Pancreas (tissue), 10 donors: ENCODE measurements at regions not wholly inside any gene's neighbourhood (a gene's known extent, or its start where the extent isn't known, plus 50 kb on each side); places are given as distances from the start of the nearest gene placed in this dataset.

ENCODE experiments used
- ATAC-seq, 4 donors: fragments of 200-7000 bp; cut with Tn5 transposase; one replicate each; pipeline versions ENCODE4 v1.8.0 to v1.9.1; 2020; ENCODE audit warnings: mild to moderate bottlenecking in 4 of 4, moderate library complexity in 4 of 4
- DNase-seq, 6 donors: peaks; one replicate each; pipeline ENCODE4 v3.0.0-alpha.2; 2020
- FAIRE-seq: peaks from 2 replicates; lab custom pipeline; 2012; peaks lifted over from hg19 to GRCh38; lab: Jason Lieb, UNC
- H3K27ac ChIP-seq, 4 donors: fragments of 200-600 bp; sonication (generic); 1 replicate in 3 of 4; 2 replicates in 1 of 4; pipeline versions ENCODE4 v1.5.0 to v1.8.0; 2020
- H3K27me3 ChIP-seq, 4 donors: fragments of 200-600 bp; one replicate each; pipeline ENCODE4 v1.8.0; 2021
- H3K36me3 ChIP-seq, 3 donors: fragments of 200-600 bp; sonication (generic) in 1 of 3; one replicate each; pipeline versions ENCODE4 v1.5.0 to v1.8.0; 2020 to 2021
- H3K4me1 ChIP-seq, 3 donors: fragments of 200-600 bp; one replicate each; pipeline ENCODE4 v1.8.0; 2021
- H3K4me3 ChIP-seq, 4 donors: fragments of 200-600 bp; sonication (generic) in 2 of 4; one replicate each; pipeline versions ENCODE4 v1.5.0 to v1.8.0; 2020 to 2021
- H3K9me3 ChIP-seq, 4 donors: fragments of 200-600 bp; one replicate each; pipeline ENCODE4 v1.8.0; 2021
- CTCF ChIP-seq, 4 donors: fragments of 200-600 bp; sonication (generic) in 3 of 4; IDR thresholded peaks; one replicate each; pipeline versions ENCODE4 v1.5.0 to v1.8.0; 2021; ENCODE audit warnings: antibody characterized with exemption in 4 of 4
- WGBS, 2 donors: extraction: QIAGEN DNeasy Blood & Tissue Kit; methylation state at CpG; one replicate each; pipeline ENCODE4 v1.1.7; 2013; 5-methylcytosine and 5-hydroxymethylcytosine counted together
- intact Hi-C, 3 donors: fragments of 100-400 bp; cut with DNase I; formaldehyde crosslinking; loops; one replicate each; pipeline versions ENCODE4 v1.11.1 to v1.14.2; 2022
- donor health status: healthy with polysubstance abuse.
- donor health status: DM: no; HTN: no; CAD: no; lungs with moderate emphysema.
- donor health status: DM: no; HTN: no; CAD: no.
- donor health status: control.
- donor health status: control.
- donor health status: Bipolar disorder and iron deficiency.
- donor health status: DM: yes; HTN: yes; CAD: no.
- donor health status: DM: no; HTN: no; CAD: no.
- donor health status: DM: no; HTN: no; CAD: no.
- donor health status: DM: yes; HTN: yes; CAD: no.

- Histone ChIP-seq H3K4me1 (no peaks in the 10 kb centered on the region), H3K27ac (no peak overlapping the region), H3K4me3 (no peak overlapping the region), H3K36me3 (no peaks in the 10 kb centered on the region), H3K27me3 (peaks cover 0 to 5% (median 0%) of the 10 kb centered on the region in 4 donors), H3K9me3 (no peaks in the 10 kb centered on the region)
- TF ChIP-seq CTCF (IDR thresholded peaks at IDR 0.05), result no peak
- DNase-seq (no peak), FAIRE-seq (no peak), ATAC-seq (no peak)
- intact Hi-C loops, result no loop called here
- WGBS, 2 donors, result 24 to 33% methylated on average over 1 of the region's 1 CpG
Observed at GRCh38 chr9:31124389-31124788, 1260.1 kb upstream of the ACO1 start.

- H3K27ac ChIP-seq, result no peak overlapping the region
- ATAC-seq (no peak), FAIRE-seq (no peak), DNase-seq (no peak)
- no peaks in the 10 kb centered on the region for H3K9me3 ChIP-seq
- no peak for TF ChIP-seq CTCF (IDR thresholded peaks at IDR 0.05)
- H3K27me3 ChIP-seq, result no peaks in the 10 kb centered on the region
- no peaks in the 10 kb centered on the region for H3K36me3 ChIP-seq
- 73 to 79% methylated on average over 3 of the region's 3 CpGs for WGBS, 2 donors
- intact Hi-C loops, result no loop called here
- H3K4me1 ChIP-seq, result peaks cover 0 to 5% (median 5%) of the 10 kb centered on the region in 3 donors
- no peak overlapping the region for H3K4me3 ChIP-seq
Observed at GRCh38 chr9:31135567-31135966, 1248.9 kb upstream of the ACO1 start.

- no peak for ATAC-seq
- intact Hi-C loops, result no loop called here
- no peak for DNase-seq
- H3K27ac ChIP-seq, result no peak overlapping the region
- whole genome bisulfite sequencing, 2 donors, result 90 to 92% methylated on average over 2 of the region's 2 CpGs
- H3K4me3 ChIP-seq, result no peak overlapping the region
- no peaks in the 10 kb centered on the region for H3K36me3 ChIP-seq
- H3K27me3 ChIP-seq, result no peaks in the 10 kb centered on the region
- no peaks in the 10 kb centered on the region for H3K9me3 ChIP-seq
- no peak for TF ChIP-seq CTCF (IDR thresholded peaks at IDR 0.05)
- FAIRE-seq, result no peak
- H3K4me1 ChIP-seq, result peaks cover 0 to 5% (median 5%) of the 10 kb centered on the region in 3 donors
Observed at GRCh38 chr9:31136524-31136923, 1247.9 kb upstream of the ACO1 start.

GRCh38 chr9:31137176-31138160 lies 1247.0 kb upstream of the ACO1 start:
- intact Hi-C loops, result no loop called here
- no peak for TF ChIP-seq CTCF (IDR thresholded peaks at IDR 0.05)
- peak in 1 of 6 donors; percentile 17 for DNase-seq
- no peaks in the 10 kb centered on the region for H3K27me3 ChIP-seq
- no peak overlapping the region for H3K4me3 ChIP-seq
- peaks cover 0 to 5% (median 5%) of the 10 kb centered on the region in 3 donors for H3K4me1 ChIP-seq
- peak; percentile 67 to 90 (median 82) for ATAC-seq
- WGBS, 2 donors, result 24 to 26% methylated on average over 6 of the region's 6 CpGs
- FAIRE-seq, result no peak
- no peaks in the 10 kb centered on the region for H3K9me3 ChIP-seq
- H3K27ac ChIP-seq, result no peak overlapping the region
- H3K36me3 ChIP-seq, result no peaks in the 10 kb centered on the region

- Histone ChIP-seq H3K36me3 (no peaks in the 10 kb centered on the region), H3K4me1 (peaks cover 0 to 5% (median 5%) of the 10 kb centered on the region in 3 donors), H3K27me3 (no peaks in the 10 kb centered on the region), H3K9me3 (no peaks in the 10 kb centered on the region), H3K4me3 (no peak overlapping the region), H3K27ac (no peak overlapping the region)
- peak in 3 of 4 donors; percentile 48 to 71 (median 56) for ATAC-seq
- TF ChIP-seq CTCF (IDR thresholded peaks at IDR 0.05), result peak in 2 of 4 donors; percentile 17 to 31
- FAIRE-seq, result no peak
- intact Hi-C loops, result no loop called here
- no peak for DNase-seq
- 0 to 4% methylated on average over 1 of the region's 1 CpG for WGBS, 2 donors
Observed at GRCh38 chr9:31140316-31140715, 1244.1 kb upstream of the ACO1 start.
